GM12872 (cell line): ENCODE measurements at regions not wholly inside any gene's neighbourhood (a gene's known extent, or its start where the extent isn't known, plus 50 kb on each side); places are given as distances from the start of the nearest gene placed in this dataset.

Source experiments
- TF ChIP-seq, protein P1 (sequence below): IDR thresholded peaks from 3 replicates; pipeline ENCODE4 v1.5.1; 2011; ENCODE audit warnings: low read depth, mild to moderate bottlenecking, low read length, moderate library complexity; ENCODE audit not compliant: insufficient read depth

DNA sequence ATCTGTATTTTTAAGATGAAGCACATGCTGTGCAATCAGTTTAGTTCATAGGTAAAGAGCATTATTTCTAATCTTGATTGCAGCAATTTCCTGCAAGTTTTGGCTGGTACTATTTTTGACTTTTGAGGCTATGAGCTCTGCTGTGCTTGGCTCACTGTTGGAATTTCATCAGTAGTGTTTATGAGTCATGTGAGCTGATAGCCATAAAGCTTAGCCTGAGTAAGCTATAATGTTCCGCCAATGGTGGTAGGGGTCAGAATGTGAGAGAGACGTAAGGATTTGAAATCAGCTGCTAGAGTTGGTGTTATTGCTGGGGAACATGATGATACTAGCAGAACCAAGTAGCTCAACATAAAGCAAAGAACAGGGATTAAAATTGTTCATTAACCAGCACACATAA, 590.9 kb upstream of the GNPDA2 start:
- TF ChIP-seq, protein P1, sequence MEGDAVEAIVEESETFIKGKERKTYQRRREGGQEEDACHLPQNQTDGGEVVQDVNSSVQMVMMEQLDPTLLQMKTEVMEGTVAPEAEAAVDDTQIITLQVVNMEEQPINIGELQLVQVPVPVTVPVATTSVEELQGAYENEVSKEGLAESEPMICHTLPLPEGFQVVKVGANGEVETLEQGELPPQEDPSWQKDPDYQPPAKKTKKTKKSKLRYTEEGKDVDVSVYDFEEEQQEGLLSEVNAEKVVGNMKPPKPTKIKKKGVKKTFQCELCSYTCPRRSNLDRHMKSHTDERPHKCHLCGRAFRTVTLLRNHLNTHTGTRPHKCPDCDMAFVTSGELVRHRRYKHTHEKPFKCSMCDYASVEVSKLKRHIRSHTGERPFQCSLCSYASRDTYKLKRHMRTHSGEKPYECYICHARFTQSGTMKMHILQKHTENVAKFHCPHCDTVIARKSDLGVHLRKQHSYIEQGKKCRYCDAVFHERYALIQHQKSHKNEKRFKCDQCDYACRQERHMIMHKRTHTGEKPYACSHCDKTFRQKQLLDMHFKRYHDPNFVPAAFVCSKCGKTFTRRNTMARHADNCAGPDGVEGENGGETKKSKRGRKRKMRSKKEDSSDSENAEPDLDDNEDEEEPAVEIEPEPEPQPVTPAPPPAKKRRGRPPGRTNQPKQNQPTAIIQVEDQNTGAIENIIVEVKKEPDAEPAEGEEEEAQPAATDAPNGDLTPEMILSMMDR = no peak

DNA sequence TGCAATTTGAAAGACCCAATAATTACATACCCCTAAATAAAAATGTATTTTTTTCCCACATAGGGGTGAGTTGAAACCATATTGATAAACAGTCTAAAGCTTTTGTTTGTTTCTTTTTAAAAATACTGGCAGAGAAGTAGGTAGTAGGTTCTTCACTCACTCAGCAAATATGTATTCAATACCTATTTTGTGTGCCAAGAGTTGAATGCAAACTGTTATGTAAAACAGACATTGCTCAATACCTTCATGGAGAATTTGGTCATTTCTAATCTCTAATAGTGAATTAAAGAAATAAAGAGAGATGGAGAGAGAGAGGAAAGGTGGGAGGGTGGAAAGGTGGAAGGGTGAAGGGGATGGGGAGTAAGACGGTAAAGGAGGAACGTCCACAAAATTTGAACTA, 589.9 kb upstream of the GNPDA2 start:
- TF ChIP-seq, protein P1 = no peak

DNA sequence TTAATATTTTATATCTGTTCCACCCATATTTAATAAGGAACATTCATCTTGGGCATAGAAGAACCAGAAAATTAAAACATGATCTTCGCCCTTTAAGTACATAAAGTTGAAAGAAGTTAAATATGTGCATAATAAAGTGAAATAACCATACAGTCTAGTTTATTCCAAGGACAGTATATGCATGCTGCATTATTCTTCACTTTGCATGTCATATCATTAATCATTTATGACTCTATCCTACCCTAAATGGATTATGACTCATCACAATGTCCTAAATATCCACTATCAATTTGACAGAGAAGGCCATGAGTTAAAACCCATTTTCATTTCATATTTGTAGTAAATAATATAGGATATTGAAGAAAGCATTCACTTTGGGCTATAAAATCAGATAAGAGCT, 576.5 kb upstream of the GNPDA2 start:
- TF ChIP-seq, protein P1 = no peak

DNA sequence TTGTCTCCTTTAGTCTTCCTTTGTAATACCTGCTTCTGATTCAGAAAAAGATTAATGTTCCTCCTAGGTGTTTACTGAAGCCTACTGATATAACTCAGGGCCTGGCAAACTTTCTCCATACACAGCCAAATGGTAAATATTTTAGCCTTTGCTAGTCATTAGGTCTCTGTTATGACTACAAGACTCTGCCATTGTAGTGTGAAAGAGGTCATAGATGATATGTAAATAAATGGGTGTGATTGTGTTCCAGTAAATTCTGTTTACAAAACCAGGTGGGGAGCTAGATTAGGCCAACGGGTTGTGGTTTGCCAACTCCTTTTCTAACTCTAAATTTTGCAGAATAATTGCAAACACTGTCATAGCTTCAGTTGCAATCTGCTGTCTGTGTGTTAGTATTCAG, 568.1 kb upstream of the GNPDA2 start:
- TF ChIP-seq, protein P1 = no peak

DNA sequence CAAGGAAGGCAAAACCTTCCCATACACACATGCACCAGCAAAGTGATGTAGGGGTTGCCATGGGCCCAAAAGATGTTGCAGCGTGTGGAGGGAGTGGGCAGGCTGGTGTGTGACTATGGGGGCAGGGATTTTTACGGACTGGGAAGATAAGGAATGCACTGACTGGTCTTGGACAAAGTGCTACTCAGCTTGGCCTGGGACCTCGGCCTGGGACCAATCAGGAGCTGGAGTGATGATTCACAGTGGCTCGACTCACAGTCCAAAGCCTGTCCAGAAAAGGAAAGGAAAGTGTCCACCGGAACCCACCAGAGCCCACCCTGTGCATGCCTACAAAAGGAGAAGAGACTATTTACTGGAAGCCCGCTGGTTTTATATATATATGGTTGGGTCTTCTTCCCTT, 567.0 kb upstream of the GNPDA2 start:
- TF ChIP-seq, protein P1 = no peak

DNA sequence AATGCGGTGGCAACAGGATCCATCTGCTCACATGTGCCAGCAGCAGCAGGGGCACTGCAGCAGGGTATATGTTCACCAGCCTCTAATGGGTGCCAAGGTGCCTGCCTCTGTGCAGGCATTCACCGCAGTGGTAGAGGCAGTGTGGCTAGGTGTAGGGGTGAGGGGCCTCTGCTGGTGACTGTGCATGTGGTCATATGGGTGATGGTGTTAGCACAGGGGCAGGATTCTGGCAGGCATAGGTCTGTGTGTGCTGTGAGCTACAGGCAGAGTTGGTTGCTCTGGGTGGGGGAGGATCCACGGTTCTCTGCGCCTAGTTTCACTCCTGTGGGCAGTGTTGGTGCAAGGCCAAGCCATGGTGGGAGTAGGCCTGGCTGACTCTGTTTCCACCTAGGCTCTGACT, 566.5 kb upstream of the GNPDA2 start:
- TF ChIP-seq, protein P1 = no peak

DNA sequence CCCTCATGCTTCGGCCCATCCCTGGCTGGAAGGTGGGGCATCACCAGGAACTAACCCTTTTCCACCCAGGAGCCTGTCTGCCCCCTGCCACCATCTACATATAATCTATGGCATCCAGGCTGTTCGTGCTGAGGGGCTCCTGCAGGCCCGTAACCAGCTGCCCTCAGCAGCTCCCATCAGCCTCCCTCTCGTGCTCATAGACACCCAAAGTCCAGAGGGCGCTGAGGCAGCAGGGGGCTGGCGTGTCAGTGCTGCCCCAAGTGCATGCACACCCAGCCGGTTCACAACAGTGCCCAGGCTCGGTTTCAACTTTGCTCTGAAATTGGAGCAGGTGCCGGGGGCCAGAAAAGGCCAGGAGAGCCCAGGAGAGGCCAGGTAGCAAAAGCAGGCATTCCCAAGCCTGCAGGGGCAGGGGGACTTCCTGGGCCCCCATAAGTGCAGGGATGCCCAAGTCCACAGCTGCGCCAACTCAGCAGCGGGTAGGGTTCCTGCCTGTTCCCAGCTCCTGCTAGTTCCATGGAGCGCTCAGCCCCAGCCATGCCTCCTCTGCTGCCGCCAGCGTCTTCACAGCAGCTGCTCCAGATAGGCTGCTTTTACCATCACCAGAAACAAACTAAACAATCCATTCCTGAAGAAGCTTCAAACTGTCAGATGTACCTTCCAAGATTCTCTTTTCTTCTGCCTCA, 558.2 kb upstream of the GNPDA2 start:
- TF ChIP-seq, protein P1 = no peak
